ENCODE measurements at regions not wholly inside any gene's neighbourhood (a gene's known extent, or its start where the extent isn't known, plus 50 kb on each side); places are given as distances from the start of the nearest gene placed in this dataset.

GRCh38 chr4:158042591-158043030 is 130.2 kb downstream of the GASK1B start:
- Histone ChIP-seq H3K4me1 (ENCODE audit: control insufficient read depth in 2 of 2, insufficient read depth in 1 of 2, low read depth in 1 of 2, low read length in 2 of 2) (peaks cover 0 to 6% of the 10 kb centered on the region in 2 donors), H3K23ac (ENCODE audit: low read depth, low read length, poor library complexity) (no peak overlapping the region), H2BK120ac (ENCODE audit: low read depth, low read length) (no peak overlapping the region), H4K8ac (ENCODE audit: low read depth, low read length) (no peak overlapping the region), H2BK15ac (ENCODE audit: low read length) (no peak overlapping the region), H3K79me1 (ENCODE audit: low read depth, low read length) (peaks cover 6% of the 10 kb centered on the region), H2AFZ (ENCODE audit: low read length) (no peak overlapping the region), H3K27ac (replicated peaks; ENCODE audit: low read length) (no peak overlapping the region), H3K27me3 (ENCODE audit: control insufficient read depth in 3 of 3, insufficient read depth in 3 of 3, low read depth in 1 of 3, low read length in 3 of 3) (no peaks in the 10 kb centered on the region), H3K14ac (ENCODE audit: low read length) (no peak overlapping the region), H3K4me3 (ENCODE audit: low read length in 2 of 2) (no peak overlapping the region), H2AK5ac (ENCODE audit: low read depth, low read length) (no peak overlapping the region), H3K9me3 (replicated peaks in 1 of 2; ENCODE audit: control insufficient read depth in 2 of 2, insufficient read depth in 1 of 2, low read depth in 1 of 2, low read length in 2 of 2) (peaks cover 2 to 4% of the 10 kb centered on the region in 2 donors), H2BK5ac (ENCODE audit: low read length) (no peak overlapping the region), H3K9ac (ENCODE audit: low read depth, low read length, poor library complexity) (no peak overlapping the region), H2BK12ac (ENCODE audit: low read length) (no peak overlapping the region), H3K18ac (ENCODE audit: low read length) (no peak overlapping the region), H3K4ac (ENCODE audit: low read length) (no peak overlapping the region), H3K4me2 (ENCODE audit: insufficient read depth, low read length, poor library complexity, severe bottlenecking) (no peak overlapping the region), H3K36me3 (replicated peaks in 1 of 2; ENCODE audit: control insufficient read depth in 2 of 2, insufficient read depth in 2 of 2, low read length in 2 of 2) (no peaks in the 10 kb centered on the region), H4K91ac (ENCODE audit: low read depth, low read length, poor library complexity) (no peak overlapping the region)
- no peak for DNase-seq (ENCODE audit: low spot score)

GRCh38 chr4:158038718-158039117 is 134.1 kb downstream of the GASK1B start:
- no peak overlapping the region for H3K4ac ChIP-seq (ENCODE audit: low read length)
- H3K4me2 ChIP-seq (ENCODE audit: insufficient read depth, low read length, poor library complexity, severe bottlenecking): no peak overlapping the region
- H3K18ac ChIP-seq (ENCODE audit: low read length): no peak overlapping the region
- no peak overlapping the region for H3K27ac ChIP-seq (replicated peaks; ENCODE audit: low read length)
- H4K8ac ChIP-seq (ENCODE audit: low read depth, low read length): no peak overlapping the region
- no peak overlapping the region for H3K14ac ChIP-seq (ENCODE audit: low read length)
- no peaks in the 10 kb centered on the region for H3K79me1 ChIP-seq (ENCODE audit: low read depth, low read length)
- H3K4me1 ChIP-seq (ENCODE audit: control insufficient read depth in 2 of 2, insufficient read depth in 1 of 2, low read depth in 1 of 2, low read length in 2 of 2): no peaks in the 10 kb centered on the region
- no peak overlapping the region for H3K9ac ChIP-seq (ENCODE audit: low read depth, low read length, poor library complexity)
- no peak overlapping the region for H3K4me3 ChIP-seq (ENCODE audit: low read length in 2 of 2)
- no peaks in the 10 kb centered on the region for H3K36me3 ChIP-seq (replicated peaks in 1 of 2; ENCODE audit: control insufficient read depth in 2 of 2, insufficient read depth in 2 of 2, low read length in 2 of 2)
- no peak overlapping the region for H4K91ac ChIP-seq (ENCODE audit: low read depth, low read length, poor library complexity)
- H2AK5ac ChIP-seq (ENCODE audit: low read depth, low read length): no peak overlapping the region
- H3K27me3 ChIP-seq (ENCODE audit: control insufficient read depth in 3 of 3, insufficient read depth in 3 of 3, low read depth in 1 of 3, low read length in 3 of 3): no peaks in the 10 kb centered on the region
- no peak overlapping the region for H2BK5ac ChIP-seq (ENCODE audit: low read length)
- no peak overlapping the region for H2BK120ac ChIP-seq (ENCODE audit: low read depth, low read length)
- H2BK12ac ChIP-seq (ENCODE audit: low read length): no peak overlapping the region
- peaks cover 4 to 7% of the 10 kb centered on the region in 2 donors for H3K9me3 ChIP-seq (replicated peaks in 1 of 2; ENCODE audit: control insufficient read depth in 2 of 2, insufficient read depth in 1 of 2, low read depth in 1 of 2, low read length in 2 of 2)
- no peak overlapping the region for H3K23ac ChIP-seq (ENCODE audit: low read depth, low read length, poor library complexity)
- H2AFZ ChIP-seq (ENCODE audit: low read length): no peak overlapping the region
- no peak for DNase-seq (ENCODE audit: low spot score)
- H2BK15ac ChIP-seq (ENCODE audit: low read length): no peak overlapping the region

GRCh38 chr4:158036998-158037397 is 135.8 kb downstream of the GASK1B start:
- Histone ChIP-seq H2AK5ac (ENCODE audit: low read depth, low read length) (no peak overlapping the region), H3K4me1 (ENCODE audit: control insufficient read depth in 2 of 2, insufficient read depth in 1 of 2, low read depth in 1 of 2, low read length in 2 of 2) (no peaks in the 10 kb centered on the region), H2BK120ac (ENCODE audit: low read depth, low read length) (no peak overlapping the region), H3K27me3 (ENCODE audit: control insufficient read depth in 3 of 3, insufficient read depth in 3 of 3, low read depth in 1 of 3, low read length in 3 of 3) (no peaks in the 10 kb centered on the region), H3K4me2 (ENCODE audit: insufficient read depth, low read length, poor library complexity, severe bottlenecking) (no peak overlapping the region), H3K36me3 (replicated peaks in 1 of 2; ENCODE audit: control insufficient read depth in 2 of 2, insufficient read depth in 2 of 2, low read length in 2 of 2) (no peaks in the 10 kb centered on the region), H3K4me3 (ENCODE audit: low read length in 2 of 2) (no peak overlapping the region), H3K4ac (ENCODE audit: low read length) (no peak overlapping the region), H3K9me3 (replicated peaks in 1 of 2; ENCODE audit: control insufficient read depth in 2 of 2, insufficient read depth in 1 of 2, low read depth in 1 of 2, low read length in 2 of 2) (peaks cover 4 to 7% of the 10 kb centered on the region in 2 donors), H3K18ac (ENCODE audit: low read length) (no peak overlapping the region), H3K23ac (ENCODE audit: low read depth, low read length, poor library complexity) (no peak overlapping the region), H2BK12ac (ENCODE audit: low read length) (no peak overlapping the region), H3K14ac (ENCODE audit: low read length) (no peak overlapping the region), H4K91ac (ENCODE audit: low read depth, low read length, poor library complexity) (no peak overlapping the region), H3K9ac (ENCODE audit: low read depth, low read length, poor library complexity) (no peak overlapping the region), H2BK5ac (ENCODE audit: low read length) (no peak overlapping the region), H2AFZ (ENCODE audit: low read length) (no peak overlapping the region), H3K79me1 (ENCODE audit: low read depth, low read length) (no peaks in the 10 kb centered on the region), H2BK15ac (ENCODE audit: low read length) (no peak overlapping the region), H3K27ac (replicated peaks; ENCODE audit: low read length) (no peak overlapping the region), H4K8ac (ENCODE audit: low read depth, low read length) (no peak overlapping the region)
- no CpG with 5 or more reads among the region's 1 CpG for WGBS, 2 donors (ENCODE audit: extremely low coverage in 2 of 2, insufficient read length in 2 of 2, insufficient replicate concordance in 1 of 2)
- no peak for DNase-seq (ENCODE audit: low spot score)

GRCh38 chr4:158035662-158036195 is 137.1 kb downstream of the GASK1B start:
- Histone ChIP-seq H2BK5ac (ENCODE audit: low read length) (no peak overlapping the region), H3K27ac (replicated peaks; ENCODE audit: low read length) (no peak overlapping the region), H3K79me1 (ENCODE audit: low read depth, low read length) (no peaks in the 10 kb centered on the region), H3K9ac (ENCODE audit: low read depth, low read length, poor library complexity) (no peak overlapping the region), H2BK12ac (ENCODE audit: low read length) (no peak overlapping the region), H2AFZ (ENCODE audit: low read length) (no peak overlapping the region), H4K91ac (ENCODE audit: low read depth, low read length, poor library complexity) (no peak overlapping the region), H2BK15ac (ENCODE audit: low read length) (no peak overlapping the region), H3K4me2 (ENCODE audit: insufficient read depth, low read length, poor library complexity, severe bottlenecking) (no peak overlapping the region), H3K4ac (ENCODE audit: low read length) (no peak overlapping the region), H2BK120ac (ENCODE audit: low read depth, low read length) (no peak overlapping the region), H3K36me3 (replicated peaks in 1 of 2; ENCODE audit: control insufficient read depth in 2 of 2, insufficient read depth in 2 of 2, low read length in 2 of 2) (no peaks in the 10 kb centered on the region), H3K14ac (ENCODE audit: low read length) (no peak overlapping the region), H4K8ac (ENCODE audit: low read depth, low read length) (no peak overlapping the region), H3K23ac (ENCODE audit: low read depth, low read length, poor library complexity) (no peak overlapping the region), H2AK5ac (ENCODE audit: low read depth, low read length) (no peak overlapping the region), H3K27me3 (ENCODE audit: control insufficient read depth in 3 of 3, insufficient read depth in 3 of 3, low read depth in 1 of 3, low read length in 3 of 3) (no peaks in the 10 kb centered on the region), H3K4me1 (ENCODE audit: control insufficient read depth in 2 of 2, insufficient read depth in 1 of 2, low read depth in 1 of 2, low read length in 2 of 2) (no peaks in the 10 kb centered on the region), H3K9me3 (replicated peaks in 1 of 2; ENCODE audit: control insufficient read depth in 2 of 2, insufficient read depth in 1 of 2, low read depth in 1 of 2, low read length in 2 of 2) (peaks cover 4 to 7% of the 10 kb centered on the region in 2 donors), H3K4me3 (ENCODE audit: low read length in 2 of 2) (no peak overlapping the region), H3K18ac (ENCODE audit: low read length) (no peak overlapping the region)
- WGBS, 2 donors (ENCODE audit: extremely low coverage in 2 of 2, insufficient read length in 2 of 2, insufficient replicate concordance in 1 of 2): no CpG with 5 or more reads among the region's 2 CpGs
- DNase-seq (ENCODE audit: low spot score): no peak
